ENCODE measurements at regions not wholly inside any gene's neighbourhood (a gene's known extent, or its start where the extent isn't known, plus 50 kb on each side); places are given as distances from the start of the nearest gene placed in this dataset.

DNA sequence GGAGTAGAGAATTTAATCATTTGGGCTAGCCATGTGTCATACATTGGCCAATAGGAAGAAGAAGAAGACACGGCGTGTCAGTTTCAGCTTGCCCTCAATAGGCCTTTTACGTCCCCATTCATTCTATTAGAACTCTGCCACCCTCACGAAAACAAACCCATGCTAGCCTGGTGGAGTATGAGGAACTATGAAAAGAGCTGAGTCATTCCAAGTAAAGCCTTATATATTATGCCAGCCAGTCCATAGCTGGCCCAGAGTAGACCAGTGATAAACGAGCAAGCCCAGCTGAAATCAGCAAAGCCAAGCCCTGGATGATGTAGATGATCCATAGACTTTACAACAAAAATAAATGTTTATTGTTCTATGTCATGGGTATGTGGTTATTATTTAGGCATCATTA, 895.1 kb downstream of the TLE1 start:
- Mint-ChIP-seq H3K27ac (ENCODE audit: unreplicated experiment) (no peak overlapping the region), H3K9me3 (ENCODE audit: low read depth) (no peaks in the 10 kb centered on the region), H3K4me3 (ENCODE audit: unreplicated experiment) (no peak overlapping the region), H3K36me3 (ENCODE audit: low read depth) (no peaks in the 10 kb centered on the region), H3K27me3 (ENCODE audit: low read depth) (no peaks in the 10 kb centered on the region), H3K4me1 (ENCODE audit: low read depth) (peaks cover 28% of the 10 kb centered on the region)
- DNase-seq (ENCODE audit: low spot score) = no peak
- TF ChIP-seq, protein P1, sequence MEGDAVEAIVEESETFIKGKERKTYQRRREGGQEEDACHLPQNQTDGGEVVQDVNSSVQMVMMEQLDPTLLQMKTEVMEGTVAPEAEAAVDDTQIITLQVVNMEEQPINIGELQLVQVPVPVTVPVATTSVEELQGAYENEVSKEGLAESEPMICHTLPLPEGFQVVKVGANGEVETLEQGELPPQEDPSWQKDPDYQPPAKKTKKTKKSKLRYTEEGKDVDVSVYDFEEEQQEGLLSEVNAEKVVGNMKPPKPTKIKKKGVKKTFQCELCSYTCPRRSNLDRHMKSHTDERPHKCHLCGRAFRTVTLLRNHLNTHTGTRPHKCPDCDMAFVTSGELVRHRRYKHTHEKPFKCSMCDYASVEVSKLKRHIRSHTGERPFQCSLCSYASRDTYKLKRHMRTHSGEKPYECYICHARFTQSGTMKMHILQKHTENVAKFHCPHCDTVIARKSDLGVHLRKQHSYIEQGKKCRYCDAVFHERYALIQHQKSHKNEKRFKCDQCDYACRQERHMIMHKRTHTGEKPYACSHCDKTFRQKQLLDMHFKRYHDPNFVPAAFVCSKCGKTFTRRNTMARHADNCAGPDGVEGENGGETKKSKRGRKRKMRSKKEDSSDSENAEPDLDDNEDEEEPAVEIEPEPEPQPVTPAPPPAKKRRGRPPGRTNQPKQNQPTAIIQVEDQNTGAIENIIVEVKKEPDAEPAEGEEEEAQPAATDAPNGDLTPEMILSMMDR (IDR thresholded peaks at IDR 0.05) = no peak

DNA sequence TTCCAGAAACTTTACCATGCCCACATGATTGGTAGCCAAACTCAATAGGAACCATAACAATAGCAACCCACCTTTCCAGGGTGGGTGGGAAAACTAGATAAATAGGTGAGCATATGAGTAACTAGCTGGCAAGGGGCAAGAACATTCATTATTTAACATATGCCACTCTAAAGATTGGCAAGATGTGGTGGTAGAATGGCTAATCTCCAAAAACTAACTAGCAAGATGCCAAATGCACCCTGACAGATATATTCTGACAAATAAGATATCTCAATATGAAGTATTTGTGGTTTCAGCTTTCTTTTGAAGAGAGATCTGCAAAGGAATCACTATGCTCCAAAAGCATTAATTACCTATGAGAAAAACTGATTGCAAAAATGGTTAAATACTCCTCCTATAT, 895.6 kb downstream of the TLE1 start:
- Mint-ChIP-seq H3K4me3 (ENCODE audit: unreplicated experiment) (no peak overlapping the region), H3K4me1 (ENCODE audit: low read depth) (peaks cover 28% of the 10 kb centered on the region), H3K36me3 (ENCODE audit: low read depth) (no peaks in the 10 kb centered on the region), H3K27ac (ENCODE audit: unreplicated experiment) (no peak overlapping the region), H3K27me3 (ENCODE audit: low read depth) (no peaks in the 10 kb centered on the region), H3K9me3 (ENCODE audit: low read depth) (no peaks in the 10 kb centered on the region)
- TF ChIP-seq, protein P1 (IDR thresholded peaks at IDR 0.05) = no peak
- DNase-seq (ENCODE audit: low spot score) = no peak

DNA sequence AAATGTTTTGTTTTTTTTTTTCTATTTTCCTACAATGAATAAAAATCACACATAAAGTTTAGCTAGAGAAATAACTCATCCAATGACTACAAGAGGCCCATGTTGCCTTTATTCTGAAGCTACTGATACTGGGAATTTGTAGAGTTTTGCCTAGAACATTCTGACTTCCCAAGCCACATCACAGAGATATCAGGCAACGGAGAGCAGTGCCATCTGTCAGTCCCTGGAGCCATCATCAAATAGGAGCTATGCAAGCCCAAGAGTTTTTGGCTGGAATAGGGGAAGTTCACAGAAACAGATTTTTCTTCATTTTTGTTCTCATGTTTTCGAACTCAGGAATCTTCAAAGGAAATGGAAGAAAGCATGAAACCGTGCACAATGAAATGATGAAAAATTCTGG, 896.6 kb downstream of the TLE1 start:
- Mint-ChIP-seq H3K4me1 (ENCODE audit: low read depth) (peaks cover 19% of the 10 kb centered on the region), H3K36me3 (ENCODE audit: low read depth) (no peaks in the 10 kb centered on the region), H3K27ac (ENCODE audit: unreplicated experiment) (no peak overlapping the region), H3K27me3 (ENCODE audit: low read depth) (no peaks in the 10 kb centered on the region), H3K9me3 (ENCODE audit: low read depth) (no peaks in the 10 kb centered on the region), H3K4me3 (ENCODE audit: unreplicated experiment) (no peak overlapping the region)
- TF ChIP-seq, protein P1 (IDR thresholded peaks at IDR 0.05) = no peak
- no peak for DNase-seq (ENCODE audit: low spot score)

DNA sequence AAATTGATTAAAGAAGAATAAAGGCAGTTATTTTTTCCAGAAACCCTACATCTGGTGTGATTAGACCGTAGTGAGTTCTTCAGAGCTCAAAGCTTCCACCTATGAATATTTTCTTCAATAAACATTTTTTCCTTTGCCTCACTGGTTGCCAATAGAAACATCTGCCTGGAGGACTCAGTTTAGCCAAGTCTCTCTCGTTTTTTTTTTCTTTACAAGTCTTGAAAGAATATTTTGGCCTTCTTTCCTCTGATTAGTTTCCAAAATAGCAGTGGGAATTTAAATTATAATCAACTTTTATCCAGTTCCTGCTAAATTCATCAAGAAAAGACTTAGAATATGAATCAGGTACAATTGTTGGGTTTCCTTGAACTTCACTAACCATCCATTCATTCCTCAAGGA, 897.5 kb downstream of the TLE1 start:
- Mint-ChIP-seq H3K27me3 (ENCODE audit: low read depth) (no peaks in the 10 kb centered on the region), H3K4me3 (ENCODE audit: unreplicated experiment) (no peak overlapping the region), H3K36me3 (ENCODE audit: low read depth) (no peaks in the 10 kb centered on the region), H3K27ac (ENCODE audit: unreplicated experiment) (no peak overlapping the region), H3K4me1 (ENCODE audit: low read depth) (peaks cover 10% of the 10 kb centered on the region), H3K9me3 (ENCODE audit: low read depth) (peaks cover 3% of the 10 kb centered on the region)
- TF ChIP-seq, protein P1 (IDR thresholded peaks at IDR 0.05) = no peak
- DNase-seq (ENCODE audit: low spot score) = no peak

DNA sequence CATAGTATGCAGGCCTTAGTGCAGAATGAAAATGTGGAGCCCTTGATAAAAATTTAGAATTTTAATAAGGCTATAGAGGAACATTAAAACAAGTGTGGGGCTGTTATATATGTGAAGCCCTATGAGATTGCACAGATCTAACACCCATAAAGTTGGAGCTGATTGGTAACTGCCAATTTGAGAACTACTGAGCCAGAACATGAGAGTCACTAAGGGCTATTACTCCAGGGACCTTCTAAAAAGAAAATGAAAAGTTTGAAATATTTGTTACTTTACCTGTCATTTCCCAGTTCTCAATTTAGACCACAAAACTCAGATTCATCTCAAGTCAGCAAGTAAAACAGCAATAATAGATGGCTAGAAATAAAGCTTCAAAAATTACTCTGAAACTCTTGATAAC, 898.6 kb downstream of the TLE1 start:
- Mint-ChIP-seq H3K27ac (ENCODE audit: unreplicated experiment) (no peak overlapping the region), H3K36me3 (ENCODE audit: low read depth) (no peaks in the 10 kb centered on the region), H3K27me3 (ENCODE audit: low read depth) (no peaks in the 10 kb centered on the region), H3K4me1 (ENCODE audit: low read depth) (peaks cover 7% of the 10 kb centered on the region), H3K9me3 (ENCODE audit: low read depth) (peaks cover 6% of the 10 kb centered on the region), H3K4me3 (ENCODE audit: unreplicated experiment) (no peak overlapping the region)
- no peak for DNase-seq (ENCODE audit: low spot score)
- TF ChIP-seq, protein P1 (IDR thresholded peaks at IDR 0.05) = no peak

All from chondrocyte (in vitro differentiated cells).